K562 (cell line): ENCODE measurements at regions not wholly inside any gene's neighbourhood (a gene's known extent, or its start where the extent isn't known, plus 50 kb on each side); places are given as distances from the start of the nearest gene placed in this dataset.

Experiments
- ATF3 ChIP-seq, 2 experiments: fragments of 450-650 bp in 1 of 2; sonication (generic) in 1 of 2; formaldehyde crosslinking in 1 of 2; IDR thresholded peaks in 1 of 2; conservative IDR thresholded peaks in 1 of 2; 2 replicates each; pipeline versions ENCODE4 v1.6.1 to v1.8.1; 2016 to 2023; ENCODE audit warnings: mild to moderate bottlenecking in 2 of 2, moderate library complexity in 2 of 2, inconsistent platforms in 1 of 2, missing genetic modification reagents in 1 of 2
- GABPB2 ChIP-seq: fragments of 250-450 bp; sonication (Bioruptor Pico); conservative IDR thresholded peaks from 2 replicates; pipeline ENCODE4 v1.5.1; 2021; ENCODE audit warnings: mild to moderate bottlenecking
- HES1 ChIP-seq: fragments of 450-650 bp; IDR thresholded peaks from 2 replicates; pipeline ENCODE4 v1.6.1; 2016; ENCODE audit warnings: low read depth, mild to moderate bottlenecking, moderate library complexity
- MXI1 ChIP-seq: IDR thresholded peaks from 2 replicates; pipeline ENCODE4 v1.6.1; 2011; ENCODE audit warnings: low read depth, mild to moderate bottlenecking, improper control_type of control experiment, low read length
- NFATC3 ChIP-seq: fragments of 450-650 bp; IDR thresholded peaks from 2 replicates; pipeline ENCODE4 v1.6.1; 2017; ENCODE audit warnings: mild to moderate bottlenecking
- NR4A1 ChIP-seq, 2 experiments: fragments of 250-450 bp in 1 of 2; fragments of 450-650 bp in 1 of 2; sonication (Bioruptor Pico) in 1 of 2; IDR thresholded peaks; 2 replicates each; pipeline versions ENCODE4 v1.4.0 to v1.6.1; 2016 to 2020; ENCODE audit warnings: mild to moderate bottlenecking in 2 of 2, missing compliant biosample characterization in 1 of 2, missing genetic modification characterization in 1 of 2, moderate library complexity in 1 of 2
- PML ChIP-seq: IDR thresholded peaks from 2 replicates; pipeline ENCODE4 v1.6.1; 2012; ENCODE audit warnings: low read length, inconsistent platforms
- SMAD1 ChIP-seq: fragments of 150-350 bp; IDR thresholded peaks from 2 replicates; pipeline ENCODE4 v1.6.1; 2014; ENCODE audit warnings: low read length, low read depth; ENCODE audit not compliant: partially characterized antibody
- YY1 ChIP-seq, 3 experiments: IDR thresholded peaks; 2 replicates each; pipeline ENCODE4 v1.6.1; 2011; ENCODE audit warnings: low read length in 2 of 3, mild to moderate bottlenecking in 2 of 3, moderate library complexity in 2 of 3, borderline replicate concordance in 1 of 3, control low read depth in 1 of 3, low read depth in 1 of 3; ENCODE audit not compliant: insufficient read depth in 3 of 3, insufficient replicate concordance in 2 of 3, control insufficient read depth in 1 of 3, insufficient read length in 1 of 3; ENCODE audit errors: extremely low read depth in 1 of 3
- ZFP36 ChIP-seq: fragments of 150-350 bp; IDR thresholded peaks from 2 replicates; pipeline ENCODE4 v1.6.1; 2018; ENCODE audit warnings: low read length, low read depth; ENCODE audit not compliant: partially characterized antibody

- TF ChIP-seq NR4A1 (CRISPR knock-in tag; IDR thresholded peaks at IDR 0.05) (no peak), NR4A1 (tag; IDR thresholded peaks at IDR 0.05) (no peak), ZFP36 (no peak), HES1 (no peak), MXI1 (no peak), SMAD1 (no peak), PML (no peak), GABPB2 (CRISPR knock-in tag) (no peak), ATF3 (IDR thresholded peaks at IDR 0.05) (no peak), ATF3 (CRISPR knock-in tag; conservative IDR thresholded peaks at IDR 0.05) (no peak), YY1 (IDR thresholded peaks at IDR 0.05; ENCODE audit: borderline replicate concordance in 1 of 3, control insufficient read depth in 1 of 3, extremely low read depth in 1 of 3, insufficient read depth in 3 of 3, insufficient read length in 1 of 3, insufficient replicate concordance in 2 of 3, low read depth in 1 of 3, low read length in 2 of 3) (no peak), NFATC3 (no peak)
- TF ChIP-seq, all 486 proteins: peak for 0
Observed at GRCh38 chr12:30461026-30461615, 234.5 kb downstream of the IPO8 start (continued).
